WERI-Rb-1 (cell line): ENCODE measurements at regions not wholly inside any gene's neighbourhood (a gene's known extent, or its start where the extent isn't known, plus 50 kb on each side); places are given as distances from the start of the nearest gene placed in this dataset.

ENCODE experiments used
- DNase-seq: peaks from one replicate; pipeline ENCODE4 v3.0.0-alpha.2; 2020
- H3K27ac ChIP-seq: fragments of 250-450 bp; sonication (Bioruptor Pico); 2 replicates; pipeline ENCODE4 v1.5.1; 2020; ENCODE audit warnings: mild to moderate bottlenecking, moderate library complexity
- H3K27me3 ChIP-seq: fragments of 250-450 bp; sonication (Bioruptor Pico); 2 replicates; pipeline ENCODE4 v1.5.1; 2021; ENCODE audit warnings: mild to moderate bottlenecking, low read depth, moderate library complexity; ENCODE audit not compliant: insufficient read depth, severe bottlenecking
- H3K36me3 ChIP-seq: fragments of 250-450 bp; sonication (Bioruptor Pico); 2 replicates; pipeline ENCODE4 v1.5.1; 2020; ENCODE audit warnings: mild to moderate bottlenecking, moderate library complexity
- H3K4me3 ChIP-seq: 2 replicates; pipeline ENCODE4 v1.5.1; 2011; ENCODE audit warnings: low read depth, mild to moderate bottlenecking, control low read depth, low read length
- H3K9me3 ChIP-seq: fragments of 250-450 bp; sonication (Bioruptor Pico); 2 replicates; pipeline ENCODE4 v1.5.1; 2021; ENCODE audit warnings: mild to moderate bottlenecking, moderate library complexity; ENCODE audit not compliant: severe bottlenecking
- TF ChIP-seq, protein P1 (sequence below): IDR thresholded peaks from 2 replicates; pipeline ENCODE4 v1.5.1; 2011; ENCODE audit warnings: low read depth, mild to moderate bottlenecking, control low read depth, inconsistent platforms, low read length

GRCh38 chr18:44051026-44051425 lies 629.7 kb upstream of the SETBP1 start:
- no peak overlapping the region for H3K27ac ChIP-seq
- TF ChIP-seq, protein P1, sequence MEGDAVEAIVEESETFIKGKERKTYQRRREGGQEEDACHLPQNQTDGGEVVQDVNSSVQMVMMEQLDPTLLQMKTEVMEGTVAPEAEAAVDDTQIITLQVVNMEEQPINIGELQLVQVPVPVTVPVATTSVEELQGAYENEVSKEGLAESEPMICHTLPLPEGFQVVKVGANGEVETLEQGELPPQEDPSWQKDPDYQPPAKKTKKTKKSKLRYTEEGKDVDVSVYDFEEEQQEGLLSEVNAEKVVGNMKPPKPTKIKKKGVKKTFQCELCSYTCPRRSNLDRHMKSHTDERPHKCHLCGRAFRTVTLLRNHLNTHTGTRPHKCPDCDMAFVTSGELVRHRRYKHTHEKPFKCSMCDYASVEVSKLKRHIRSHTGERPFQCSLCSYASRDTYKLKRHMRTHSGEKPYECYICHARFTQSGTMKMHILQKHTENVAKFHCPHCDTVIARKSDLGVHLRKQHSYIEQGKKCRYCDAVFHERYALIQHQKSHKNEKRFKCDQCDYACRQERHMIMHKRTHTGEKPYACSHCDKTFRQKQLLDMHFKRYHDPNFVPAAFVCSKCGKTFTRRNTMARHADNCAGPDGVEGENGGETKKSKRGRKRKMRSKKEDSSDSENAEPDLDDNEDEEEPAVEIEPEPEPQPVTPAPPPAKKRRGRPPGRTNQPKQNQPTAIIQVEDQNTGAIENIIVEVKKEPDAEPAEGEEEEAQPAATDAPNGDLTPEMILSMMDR: no peak

DNA sequence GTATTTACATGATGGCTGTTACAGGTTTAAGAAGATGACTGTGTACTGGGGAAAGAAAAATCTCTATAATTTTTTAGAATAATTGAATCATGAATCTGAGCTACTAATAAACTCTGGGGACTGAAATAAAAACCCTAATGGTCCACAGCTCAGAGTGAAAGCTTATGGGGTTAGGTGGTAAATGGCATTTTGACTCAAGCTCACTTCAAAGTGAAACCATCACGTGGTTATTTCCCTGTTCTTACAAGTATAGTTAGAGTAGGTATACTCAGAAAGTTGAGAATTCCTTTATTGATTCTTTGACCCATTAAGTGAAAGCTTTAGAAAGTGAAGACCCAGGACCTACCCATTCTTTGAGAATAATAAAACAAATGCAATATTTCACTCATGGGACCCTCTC lies 626.2 kb upstream of the SETBP1 start:
- Histone ChIP-seq H3K9me3 (no peaks in the 10 kb centered on the region), H3K36me3 (no peaks in the 10 kb centered on the region), H3K27me3 (peaks cover 27% of the 10 kb centered on the region), H3K27ac (no peak overlapping the region), H3K4me3 (no peak overlapping the region)
- no peak for DNase-seq
- TF ChIP-seq, protein P1: no peak

More at GRCh38 chr18:44051026-44051425, 629.7 kb upstream of the SETBP1 start:
- no peak for DNase-seq
- no peaks in the 10 kb centered on the region for H3K9me3 ChIP-seq
- peaks cover 50% of the 10 kb centered on the region for H3K27me3 ChIP-seq
- no peak overlapping the region for H3K4me3 ChIP-seq
- no peaks in the 10 kb centered on the region for H3K36me3 ChIP-seq

DNA sequence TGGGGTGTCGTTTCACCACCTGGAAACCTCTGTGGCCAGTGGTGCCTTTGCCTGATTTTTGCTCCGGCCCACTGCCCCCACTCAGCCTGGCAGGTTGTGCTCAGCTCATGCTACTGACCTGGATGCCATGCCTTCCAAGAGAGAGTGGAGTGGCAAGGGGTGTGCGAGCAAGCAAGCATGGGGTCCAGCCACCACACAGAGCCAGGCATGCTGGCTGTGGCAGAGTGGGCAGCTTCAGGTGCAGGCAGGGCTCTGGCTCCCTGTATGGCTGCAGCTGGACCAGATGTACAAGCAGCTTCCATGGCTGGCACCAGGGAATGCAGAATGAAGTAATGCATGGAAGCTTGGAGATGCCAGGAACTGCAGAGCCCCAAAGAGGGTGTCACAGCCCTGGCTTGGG lies 620.5 kb upstream of the SETBP1 start:
- no peak for DNase-seq
- Histone ChIP-seq H3K4me3 (no peak overlapping the region), H3K36me3 (no peaks in the 10 kb centered on the region), H3K9me3 (no peaks in the 10 kb centered on the region), H3K27ac (no peak overlapping the region), H3K27me3 (peaks cover 52% of the 10 kb centered on the region)
- TF ChIP-seq, protein P1: no peak

DNA sequence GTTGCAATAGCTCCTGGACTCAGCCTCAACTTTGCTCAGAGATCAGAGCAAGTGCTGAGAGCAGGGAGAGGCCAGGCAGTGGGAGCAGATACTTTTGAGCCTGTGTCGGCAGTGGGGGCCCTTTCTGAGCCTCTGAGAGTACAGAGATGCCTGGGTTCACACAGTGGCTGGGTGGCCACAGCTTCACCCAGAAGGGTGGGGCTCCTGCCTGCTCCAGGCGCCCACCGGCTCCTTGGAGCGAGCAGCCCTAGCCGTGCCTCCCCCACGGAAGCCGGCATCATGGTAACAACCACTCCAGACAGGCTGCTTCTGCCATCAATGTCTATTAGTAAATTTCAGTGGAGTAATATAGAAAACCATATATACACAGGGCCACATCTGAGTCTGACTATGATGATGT lies 619.2 kb upstream of the SETBP1 start:
- Histone ChIP-seq H3K27me3 (peaks cover 56% of the 10 kb centered on the region), H3K4me3 (no peak overlapping the region), H3K27ac (no peak overlapping the region), H3K36me3 (no peaks in the 10 kb centered on the region), H3K9me3 (no peaks in the 10 kb centered on the region)
- no peak for DNase-seq
- TF ChIP-seq, protein P1: no peak

GRCh38 chr18:44062345-44062744 lies 618.3 kb upstream of the SETBP1 start:
- TF ChIP-seq, protein P1: no peak
- Histone ChIP-seq H3K4me3 (no peak overlapping the region), H3K27me3 (peaks cover 61% of the 10 kb centered on the region), H3K36me3 (no peaks in the 10 kb centered on the region), H3K9me3 (no peaks in the 10 kb centered on the region), H3K27ac (no peak overlapping the region)
- no peak for DNase-seq

GRCh38 chr18:44065206-44065605 lies 615.5 kb upstream of the SETBP1 start:
- TF ChIP-seq, protein P1: no peak
- DNase-seq: no peak
- Histone ChIP-seq H3K9me3 (no peaks in the 10 kb centered on the region), H3K36me3 (no peaks in the 10 kb centered on the region), H3K27me3 (peaks cover 56% of the 10 kb centered on the region), H3K4me3 (no peak overlapping the region), H3K27ac (no peak overlapping the region)
